Ishikawa (cell line): ENCODE measurements at regions not wholly inside any gene's neighbourhood (a gene's known extent, or its start where the extent isn't known, plus 50 kb on each side); places are given as distances from the start of the nearest gene placed in this dataset.

Source experiments
- CEBPB ChIP-seq: IDR thresholded peaks from 2 replicates; pipeline ENCODE4 v1.6.1; 2012
- CREB1 ChIP-seq: IDR thresholded peaks from 2 replicates; pipeline ENCODE4 v1.6.1; 2012; ENCODE audit warnings: low read depth
- EGR1 ChIP-seq: IDR thresholded peaks from 2 replicates; pipeline ENCODE4 v1.6.1; 2012
- EP300 ChIP-seq: IDR thresholded peaks from 2 replicates; pipeline ENCODE4 v1.6.1; 2012; ENCODE audit warnings: borderline replicate concordance
- FOXM1 ChIP-seq: IDR thresholded peaks from 2 replicates; pipeline ENCODE4 v1.6.1; 2012; ENCODE audit warnings: low read depth, borderline replicate concordance
- MAX ChIP-seq: IDR thresholded peaks from 2 replicates; pipeline ENCODE4 v1.6.1; 2012
- NFIC ChIP-seq: IDR thresholded peaks from 2 replicates; pipeline ENCODE4 v1.6.1; 2012
- RAD21 ChIP-seq: IDR thresholded peaks from 2 replicates; pipeline ENCODE4 v1.6.1; 2012; ENCODE audit warnings: low read depth
- REST ChIP-seq: IDR thresholded peaks from 2 replicates; pipeline ENCODE4 v1.6.1; 2012; ENCODE audit warnings: low read depth, mild to moderate bottlenecking
- TAF1 ChIP-seq: IDR thresholded peaks from 2 replicates; pipeline ENCODE4 v1.6.1; 2012; ENCODE audit warnings: low read depth, mild to moderate bottlenecking
- TCF12 ChIP-seq: IDR thresholded peaks from 2 replicates; pipeline ENCODE4 v1.6.1; 2012; ENCODE audit warnings: low read depth
- TEAD4 ChIP-seq: IDR thresholded peaks from 2 replicates; pipeline ENCODE4 v1.6.1; 2012
- USF1 ChIP-seq: IDR thresholded peaks from 2 replicates; pipeline ENCODE4 v1.6.1; 2012
- YY1 ChIP-seq: IDR thresholded peaks from 2 replicates; pipeline ENCODE4 v1.6.1; 2012; ENCODE audit warnings: low read depth
- ZBTB7A ChIP-seq: IDR thresholded peaks from 2 replicates; pipeline ENCODE4 v1.6.1; 2012; ENCODE audit warnings: low read depth

- TF ChIP-seq TEAD4 (peak; percentile 96), CREB1 (no peak), MAX (peak; percentile 71; the same call in 1 of the 2 replicates), EGR1 (no peak), REST (no peak), FOXM1 (peak; percentile 87), NFIC (peak; percentile 98), YY1 (peak; percentile 55; the same call in 1 of the 2 replicates), EP300 (peak; percentile 90), CEBPB (peak; percentile 100), TAF1 (no peak), ZBTB7A (no peak), TCF12 (peak; percentile 95), USF1 (no peak), RAD21 (peak; percentile 29)
Observed at GRCh38 chr12:67716817-67717216, 68.3 kb downstream of the DYRK2 start.

- no peak for TF ChIP-seq CREB1
- no peak for TF ChIP-seq CEBPB
- TF ChIP-seq TAF1 = no peak
- no peak for TF ChIP-seq NFIC
- TF ChIP-seq TCF12 = no peak
- TF ChIP-seq TEAD4 = no peak
- no peak for TF ChIP-seq REST
- no peak for TF ChIP-seq YY1
- no peak for TF ChIP-seq RAD21
- no peak for TF ChIP-seq MAX
- no peak for TF ChIP-seq EGR1
- no peak for TF ChIP-seq ZBTB7A
- TF ChIP-seq EP300 = no peak
- TF ChIP-seq USF1 = no peak
- TF ChIP-seq FOXM1 = no peak
Observed at GRCh38 chr12:67720351-67720856, 71.9 kb downstream of the DYRK2 start.

- no peak for TF ChIP-seq EGR1
- peak; percentile 84 for TF ChIP-seq NFIC
Observed at GRCh38 chr12:67721248-67721647, 72.7 kb downstream of the DYRK2 start.

GRCh38 chr12:67722296-67722695 lies 73.8 kb downstream of the DYRK2 start:
- TF ChIP-seq TAF1 = no peak
- TF ChIP-seq REST = no peak

- TF ChIP-seq NFIC (no peak), MAX (no peak), CREB1 (no peak), CEBPB (no peak), EGR1 (no peak), TCF12 (no peak), ZBTB7A (no peak)
Observed at GRCh38 chr12:67726868-67727267, 78.3 kb downstream of the DYRK2 start.
